GM18519 (cell line): ENCODE measurements at regions not wholly inside any gene's neighbourhood (a gene's known extent, or its start where the extent isn't known, plus 50 kb on each side); places are given as distances from the start of the nearest gene placed in this dataset.
"Not testable (repeated sequence)": the region's sequence is repeated elsewhere in the genome, so short reads cannot be mapped to it uniquely, and the experiment has no call there.

Experiments
- ATAC-seq: cut with Tn5 transposase; IDR thresholded peaks from one replicate; pipeline ENCODE4 v1.9.1; 2021; ENCODE audit warnings: mild to moderate bottlenecking, moderate library complexity; ENCODE audit not compliant: unreplicated experiment, low FRiP score

DNA sequence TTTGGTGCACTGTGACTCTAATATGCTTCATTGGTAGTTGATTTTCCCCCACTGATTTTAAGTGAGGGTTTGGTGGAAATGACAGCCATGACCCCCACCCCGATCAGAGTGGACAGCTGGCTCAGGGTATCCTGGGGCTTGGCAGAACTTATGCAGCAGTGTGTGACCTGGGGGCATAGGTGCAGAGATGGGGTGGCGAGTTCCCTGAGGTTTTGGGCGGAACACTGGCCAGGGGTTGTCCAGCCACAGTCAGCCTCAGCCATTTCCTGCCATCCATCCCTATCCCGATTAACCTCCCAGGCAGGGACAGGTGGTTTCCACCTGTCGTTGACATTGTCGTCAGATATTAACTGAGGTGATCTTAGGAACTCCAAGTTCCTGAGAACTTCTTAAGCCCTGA is 155.8 kb upstream of the CHST15 start:
- ATAC-seq = no peak

DNA sequence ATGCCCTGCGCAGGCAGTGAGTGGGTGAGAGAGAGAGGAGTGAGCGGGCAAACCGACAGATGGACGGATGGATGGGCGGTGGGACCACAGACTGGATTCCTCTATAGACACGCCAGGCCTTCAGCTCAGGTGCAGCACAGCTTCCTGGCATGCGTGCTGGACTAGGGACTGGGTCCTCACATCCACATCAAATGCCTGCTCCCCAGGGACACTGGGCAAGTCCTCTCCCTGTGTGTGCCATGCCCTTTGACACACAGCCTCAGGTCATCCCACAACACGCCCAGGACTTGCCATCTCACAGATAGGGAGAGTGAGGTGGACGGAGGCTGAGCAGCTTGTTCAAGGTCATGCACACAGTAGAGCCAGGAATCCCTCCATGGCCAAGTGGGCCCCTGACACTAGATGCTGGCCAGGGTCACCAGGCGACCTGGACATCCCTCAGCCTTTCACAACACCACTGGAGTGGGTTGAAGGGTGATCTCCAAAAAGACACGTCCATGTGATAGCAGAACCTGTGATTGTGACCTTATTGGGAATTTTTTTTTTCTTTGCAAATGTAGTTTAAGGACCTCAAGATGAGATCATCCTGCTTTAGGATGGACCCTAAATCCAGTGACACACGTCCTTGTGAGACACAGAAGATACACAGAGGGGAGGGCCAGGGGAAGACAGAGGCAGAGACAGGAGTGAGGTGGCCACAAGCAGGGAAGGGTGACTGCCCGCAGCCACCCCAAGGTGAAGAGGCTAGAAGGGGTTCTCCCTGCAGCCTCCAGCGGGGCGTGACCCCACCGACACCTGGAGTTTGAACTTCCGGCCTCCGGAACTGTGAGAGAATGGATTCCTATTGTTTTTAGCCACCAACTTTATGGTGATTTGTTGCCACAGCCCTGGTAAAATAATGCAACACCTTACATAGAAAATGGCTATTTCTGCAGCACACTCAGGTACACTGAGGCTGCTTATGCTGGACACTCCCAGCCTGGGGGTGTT is 155.0 kb upstream of the CHST15 start:
- ATAC-seq = no peak

DNA sequence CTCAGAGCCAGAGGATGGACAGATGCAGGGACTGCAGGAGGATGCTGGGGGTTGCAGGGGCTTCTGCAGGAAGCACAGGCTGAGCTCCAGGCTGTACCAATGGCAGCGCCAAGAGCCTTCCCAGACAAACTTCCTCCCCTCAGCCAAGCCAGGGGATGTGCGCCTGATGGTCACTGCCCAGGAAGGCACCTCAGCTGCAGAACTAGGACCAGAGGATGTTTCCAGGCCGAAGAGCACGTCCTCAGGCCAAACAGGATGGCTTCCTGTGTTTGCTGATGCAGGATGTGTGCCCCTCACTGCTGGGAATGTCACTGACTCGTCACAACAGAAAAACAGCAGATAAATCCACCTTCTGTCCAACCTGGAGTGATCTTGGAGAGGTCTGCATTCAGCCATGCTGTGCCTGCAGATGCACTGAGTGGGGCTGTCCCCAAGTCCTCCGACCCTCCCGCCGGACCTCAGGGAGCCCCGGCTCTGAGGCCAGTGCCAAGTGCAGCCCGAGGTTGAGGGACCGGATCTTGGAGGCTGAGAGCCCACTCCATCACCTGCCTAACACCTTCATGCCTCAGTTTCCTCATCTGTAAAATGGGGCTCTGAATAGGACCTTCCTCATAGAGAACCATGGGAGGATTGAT is 152.5 kb upstream of the CHST15 start:
- ATAC-seq = no peak

DNA sequence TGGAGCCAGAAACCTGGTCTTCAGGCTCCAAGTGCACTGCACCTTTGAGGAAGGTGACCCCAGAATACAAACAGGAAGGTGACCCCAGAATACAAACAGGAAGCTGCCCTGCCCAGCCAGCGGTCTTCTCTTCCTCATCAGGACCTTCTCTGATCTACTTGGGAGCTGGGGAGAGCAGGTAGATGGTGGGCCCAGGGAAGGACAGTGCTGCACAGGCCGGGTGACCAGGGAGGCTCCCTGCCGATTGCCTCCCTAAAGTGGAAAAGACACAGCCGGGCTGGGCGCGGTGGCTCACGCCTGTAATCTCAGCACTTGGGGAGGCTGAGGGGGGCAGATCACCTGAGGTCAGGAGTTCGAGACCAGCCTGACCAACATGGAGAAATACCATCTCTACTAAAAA is 151.8 kb upstream of the CHST15 start:
- ATAC-seq = no peak

DNA sequence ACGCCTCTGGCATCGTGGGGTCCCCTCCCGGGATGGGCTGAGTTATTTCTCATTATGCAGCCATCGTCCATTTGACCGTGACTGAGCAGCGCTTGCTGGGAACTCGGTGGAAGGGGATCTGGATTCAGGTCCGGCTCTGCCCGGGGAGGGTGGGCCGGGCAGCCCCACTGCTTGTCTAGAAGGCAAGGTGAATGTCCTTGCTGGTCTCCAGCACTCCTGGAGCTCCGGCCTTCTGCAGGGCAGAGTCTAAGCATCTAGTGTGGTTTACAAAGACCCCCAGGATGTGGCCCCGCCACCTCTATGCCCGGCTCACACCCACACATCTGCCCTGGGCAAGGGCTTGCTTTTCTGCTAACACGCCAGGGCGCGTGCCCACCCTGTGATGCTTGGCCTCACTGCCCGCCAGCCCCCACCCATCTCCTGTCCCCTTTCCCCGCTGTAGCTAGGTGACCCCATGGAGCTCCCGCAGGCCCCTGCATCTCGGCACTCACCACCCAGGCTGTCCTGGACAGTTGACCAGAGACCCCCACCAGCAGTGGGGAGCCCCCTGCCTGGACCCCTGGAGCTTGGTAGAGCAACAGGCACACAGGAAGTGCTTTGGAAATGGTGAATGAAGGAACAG is 151.0 kb upstream of the CHST15 start:
- ATAC-seq = no peak

DNA sequence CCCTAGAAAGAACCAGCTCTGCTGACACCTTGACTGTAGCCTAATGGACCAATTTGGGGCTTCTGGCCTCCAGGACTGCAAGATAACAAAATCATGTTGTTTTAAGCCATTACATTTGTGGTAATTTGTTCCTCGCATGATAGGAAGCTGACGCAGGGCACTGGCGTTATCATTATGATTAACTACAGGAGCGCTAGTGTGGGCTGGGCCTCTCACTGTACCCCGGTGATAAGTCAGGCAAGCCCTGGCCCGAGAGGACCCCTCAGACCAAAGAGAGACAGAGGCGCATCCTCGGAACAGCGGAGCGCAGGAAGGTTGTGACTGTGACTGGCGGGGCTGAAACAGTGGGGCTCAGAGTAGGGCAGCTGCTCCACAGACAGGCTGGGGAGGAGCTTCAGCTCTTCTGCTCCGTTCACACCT is 150.3 kb upstream of the CHST15 start:
- no peak for ATAC-seq

DNA sequence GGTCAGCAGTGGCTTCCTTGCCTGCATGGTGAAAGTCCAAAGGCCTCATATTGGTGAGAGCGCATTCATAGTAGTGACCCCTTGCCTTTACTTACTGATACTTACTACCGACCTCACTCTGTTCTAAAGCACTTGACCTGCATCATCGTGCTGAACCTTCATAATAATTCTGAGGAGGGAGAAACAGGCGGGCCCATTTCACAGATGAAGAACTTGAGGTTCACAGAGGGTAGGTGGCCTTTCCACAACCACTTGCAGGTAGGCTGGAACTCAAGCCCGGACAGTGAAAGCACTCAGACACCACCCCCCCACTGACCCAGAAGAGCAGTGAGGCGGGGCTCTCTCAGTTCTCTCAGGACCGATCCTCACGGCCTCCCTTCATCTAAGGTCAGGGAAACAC is 149.4 kb upstream of the CHST15 start:
- ATAC-seq = no peak

DNA sequence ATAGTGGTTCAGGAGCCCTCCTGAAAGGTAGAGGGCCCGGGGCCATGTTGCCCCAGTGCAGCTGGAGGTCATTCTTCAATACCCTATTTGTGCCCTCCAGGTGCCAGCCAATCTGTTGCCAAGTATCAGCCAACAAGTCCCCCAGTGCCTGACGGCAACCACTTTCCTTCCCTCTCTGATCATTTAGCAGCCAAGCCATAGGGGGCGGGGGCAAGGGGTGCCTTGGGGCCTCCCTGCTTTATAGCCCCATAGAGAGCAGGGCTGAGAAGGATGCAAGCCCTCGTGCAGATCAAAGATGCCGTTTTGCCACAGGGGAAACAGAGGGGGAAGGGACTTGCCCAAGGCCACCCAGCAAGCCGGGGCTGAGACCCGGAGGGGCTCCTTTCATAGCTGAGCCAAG is 149.0 kb upstream of the CHST15 start:
- ATAC-seq = no peak

DNA sequence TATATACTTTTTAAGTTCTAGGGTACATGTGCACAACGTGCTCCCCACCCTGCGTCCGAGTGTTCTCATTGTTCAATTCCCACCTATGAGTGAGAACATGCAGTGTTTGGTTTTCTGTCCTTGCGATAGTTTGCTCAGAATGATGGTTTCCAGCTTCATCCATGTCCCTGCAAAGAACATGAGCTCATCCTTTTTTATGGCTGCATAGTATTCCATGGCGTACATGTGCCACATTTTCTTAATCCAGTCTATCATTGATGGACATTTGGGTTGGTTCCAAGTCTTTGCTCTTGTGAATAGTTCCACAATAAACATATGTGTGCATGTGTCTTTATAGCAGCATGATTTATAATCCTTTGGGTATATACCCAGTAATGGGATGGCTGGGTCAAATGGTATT is 148.1 kb upstream of the CHST15 start:
- ATAC-seq = not testable (repeated sequence)

DNA sequence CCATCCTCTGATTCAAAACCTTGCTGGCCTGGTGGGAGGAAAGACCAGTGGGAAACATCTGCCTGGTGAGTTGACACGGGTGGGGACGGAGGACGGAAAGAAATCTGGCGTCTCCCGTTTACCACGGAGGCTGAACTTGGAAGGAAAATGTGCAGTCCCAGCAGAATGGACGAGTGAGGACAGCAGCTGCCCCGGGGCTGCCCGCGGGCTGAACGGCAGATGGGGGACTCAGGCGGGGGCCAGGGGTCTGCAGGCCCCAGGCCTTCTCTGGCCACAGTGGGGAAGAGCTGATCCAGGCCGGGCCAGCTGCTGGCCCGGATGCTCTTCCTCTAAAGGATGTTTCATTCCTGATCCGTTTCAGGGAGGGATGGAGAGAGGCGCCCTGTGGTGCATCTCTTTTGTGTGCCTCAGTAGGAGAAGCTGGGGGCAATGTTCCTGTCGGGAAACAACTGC is 147.5 kb upstream of the CHST15 start:
- no peak for ATAC-seq

DNA sequence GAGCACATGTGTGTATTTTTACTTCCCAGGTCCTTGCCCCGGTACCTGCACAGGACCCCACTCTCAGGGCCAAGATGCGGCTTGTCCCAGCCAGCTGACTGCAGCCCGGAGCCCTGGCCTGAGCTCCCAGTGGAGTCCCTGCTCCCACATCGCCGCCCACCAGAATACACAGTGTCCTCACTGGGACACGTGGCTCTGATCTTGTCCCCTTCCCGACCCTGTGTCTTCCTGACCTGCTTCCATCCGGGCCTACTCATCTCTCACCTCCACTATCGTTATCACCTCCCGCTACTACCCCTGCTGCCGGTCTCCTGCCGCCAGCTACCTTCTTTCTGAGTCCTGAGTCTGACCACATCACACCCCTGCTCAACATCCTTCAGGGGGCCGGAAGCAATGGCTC is 146.3 kb upstream of the CHST15 start:
- ATAC-seq = no peak

DNA sequence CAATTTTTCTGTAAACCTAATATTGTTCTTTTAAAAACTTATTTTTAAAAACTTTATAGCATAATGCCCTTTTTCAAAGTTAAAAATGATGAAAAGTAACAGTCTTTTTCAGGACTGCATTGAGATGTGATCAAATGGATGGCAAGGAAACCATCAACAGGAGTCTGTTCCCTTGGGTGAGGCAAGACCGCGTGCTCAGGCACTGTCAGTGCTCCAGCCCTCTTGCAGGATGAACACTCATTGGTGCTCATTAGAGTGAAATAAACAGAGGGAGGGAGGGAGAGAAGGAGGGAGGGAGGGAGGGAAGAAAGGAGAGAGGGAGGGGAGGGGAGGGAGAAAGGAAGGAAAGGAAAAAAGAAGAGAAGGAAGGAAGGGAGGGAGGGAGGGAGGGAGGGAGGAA is 145.7 kb upstream of the CHST15 start:
- ATAC-seq = no peak

DNA sequence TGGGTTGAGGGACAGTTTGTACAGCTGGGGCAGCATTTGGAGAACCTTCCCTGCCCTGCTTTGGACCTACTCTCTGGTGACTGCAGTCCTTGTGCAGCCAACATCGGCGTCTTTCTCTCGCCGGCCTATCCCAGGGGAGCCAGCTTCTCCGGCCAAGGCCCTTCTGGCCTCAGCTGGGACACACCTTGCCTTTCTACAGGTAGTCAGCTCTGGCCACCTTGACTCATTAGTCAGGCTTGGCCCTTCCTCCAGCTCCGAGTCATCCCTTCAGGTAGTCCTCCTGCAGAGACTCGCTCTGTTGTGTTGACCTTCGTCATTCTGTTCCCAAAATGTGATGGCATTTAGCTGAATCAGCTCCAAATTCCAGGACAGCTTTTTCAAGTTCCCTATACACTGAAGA is 145.0 kb upstream of the CHST15 start:
- no peak for ATAC-seq

DNA sequence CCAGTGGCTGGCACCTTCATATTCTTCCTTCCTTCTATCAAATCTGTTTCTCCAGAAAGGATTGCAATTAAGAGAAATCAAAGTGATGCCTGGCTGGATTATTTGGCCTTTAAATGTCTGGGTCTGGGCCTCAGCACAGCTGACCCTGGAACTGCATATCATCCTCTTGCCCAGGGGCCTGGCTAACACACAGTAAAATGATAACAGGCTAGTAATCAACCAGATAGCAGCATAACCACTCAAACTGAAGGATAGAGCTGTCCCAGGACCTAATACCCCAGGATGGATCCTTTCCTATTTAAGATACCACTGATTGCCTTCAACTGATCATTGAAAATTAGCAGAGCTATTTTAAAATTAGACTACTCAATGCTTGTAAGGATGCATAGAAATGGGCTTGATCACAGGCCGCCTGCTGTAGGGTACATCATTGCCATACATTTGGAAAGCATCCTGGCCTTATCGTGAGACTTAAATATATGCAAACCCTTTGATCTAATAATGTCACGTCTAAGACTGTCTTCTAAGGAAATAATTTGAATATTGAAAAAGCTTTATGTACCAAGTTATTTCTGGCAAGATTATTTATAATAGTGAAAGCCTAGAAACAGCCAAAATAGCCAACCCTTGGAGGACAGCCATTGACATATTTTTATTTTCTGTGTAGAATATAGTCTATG is 144.0 kb upstream of the CHST15 start:
- no peak for ATAC-seq

DNA sequence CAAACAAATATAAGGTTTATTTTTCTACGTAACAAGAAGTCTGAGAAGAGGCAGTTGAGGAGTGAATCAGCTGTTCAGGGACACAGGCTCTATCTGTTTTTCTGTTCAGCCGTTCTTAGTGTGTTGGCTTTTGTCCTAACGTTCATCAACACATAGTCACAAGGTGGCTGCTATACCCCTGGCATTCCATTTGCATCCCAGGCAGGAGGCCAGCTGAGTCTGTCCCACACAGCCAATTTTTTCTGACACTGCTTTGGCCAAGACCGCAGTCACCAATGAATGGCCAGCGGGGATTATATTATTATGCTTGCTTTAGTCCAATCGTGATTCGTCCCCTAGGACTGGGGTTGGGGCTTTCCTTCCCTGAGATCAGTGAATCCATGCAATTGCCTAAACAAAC is 143.4 kb upstream of the CHST15 start:
- no peak for ATAC-seq

DNA sequence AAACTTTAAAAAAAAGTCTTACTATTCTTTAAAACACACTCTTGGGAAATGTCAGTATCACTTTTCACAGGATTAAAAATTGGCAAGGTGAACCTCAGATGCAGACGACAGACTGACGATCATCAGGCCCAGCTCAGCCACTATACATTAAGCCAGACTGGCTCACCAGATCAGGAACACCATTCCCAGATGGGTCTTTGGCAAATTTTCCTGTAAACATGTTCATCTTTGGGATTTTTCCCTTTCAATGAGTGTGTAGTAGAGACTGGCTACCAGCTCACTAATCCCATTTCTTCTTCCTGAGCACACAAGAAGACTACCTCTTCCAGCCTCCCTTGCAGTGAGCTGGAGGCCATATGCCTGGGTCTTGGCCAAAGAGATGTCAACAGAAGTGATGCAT is 142.7 kb upstream of the CHST15 start:
- ATAC-seq = no peak

DNA sequence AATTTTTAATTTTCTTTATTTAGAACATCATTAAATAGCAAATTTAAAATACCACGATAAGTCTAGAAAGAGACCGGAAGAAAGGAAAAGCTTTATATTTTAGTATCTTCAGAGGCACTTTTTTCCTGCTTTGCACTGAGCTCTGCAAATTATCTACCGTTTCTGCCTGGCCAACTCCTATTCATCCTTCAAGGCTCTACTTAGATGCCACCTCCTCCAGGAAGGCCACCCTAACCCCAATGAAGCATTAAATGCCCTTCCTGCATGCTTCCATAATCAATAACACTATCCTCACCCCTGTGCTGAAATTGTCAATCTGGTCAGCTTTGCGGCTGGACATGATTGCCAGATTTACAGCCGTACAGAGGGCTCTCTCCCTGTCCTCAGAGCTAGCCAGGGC is 141.8 kb upstream of the CHST15 start:
- no peak for ATAC-seq

DNA sequence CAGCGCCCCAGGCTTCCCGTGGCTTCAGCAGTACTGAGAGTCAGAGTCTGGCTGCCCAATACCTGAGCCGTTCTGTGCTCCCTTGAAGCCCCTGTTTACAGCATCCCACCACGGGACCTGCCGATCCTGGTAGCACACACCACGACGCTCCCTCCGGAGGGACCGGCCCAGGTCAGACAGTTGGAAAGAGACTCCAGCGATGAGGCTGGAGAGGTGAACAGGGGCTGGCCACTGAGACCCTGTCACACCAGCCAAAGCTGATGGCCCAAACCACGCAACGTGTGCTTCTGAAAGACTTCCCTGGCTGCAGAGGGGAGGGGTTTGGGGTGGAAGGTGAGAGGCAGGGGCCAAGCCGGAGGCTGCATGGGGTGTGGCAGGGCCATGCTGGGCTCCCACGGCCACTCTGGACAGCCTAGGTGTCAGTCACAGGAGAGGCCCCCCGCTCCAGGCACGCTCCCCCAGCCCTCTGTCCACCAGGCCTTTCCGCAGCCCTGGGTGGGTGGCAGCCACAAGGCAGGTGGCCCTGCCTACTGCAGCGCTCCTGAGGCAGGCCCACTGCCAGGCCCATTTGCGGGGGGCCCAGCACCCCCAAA is 140.2 kb upstream of the CHST15 start:
- no peak for ATAC-seq

DNA sequence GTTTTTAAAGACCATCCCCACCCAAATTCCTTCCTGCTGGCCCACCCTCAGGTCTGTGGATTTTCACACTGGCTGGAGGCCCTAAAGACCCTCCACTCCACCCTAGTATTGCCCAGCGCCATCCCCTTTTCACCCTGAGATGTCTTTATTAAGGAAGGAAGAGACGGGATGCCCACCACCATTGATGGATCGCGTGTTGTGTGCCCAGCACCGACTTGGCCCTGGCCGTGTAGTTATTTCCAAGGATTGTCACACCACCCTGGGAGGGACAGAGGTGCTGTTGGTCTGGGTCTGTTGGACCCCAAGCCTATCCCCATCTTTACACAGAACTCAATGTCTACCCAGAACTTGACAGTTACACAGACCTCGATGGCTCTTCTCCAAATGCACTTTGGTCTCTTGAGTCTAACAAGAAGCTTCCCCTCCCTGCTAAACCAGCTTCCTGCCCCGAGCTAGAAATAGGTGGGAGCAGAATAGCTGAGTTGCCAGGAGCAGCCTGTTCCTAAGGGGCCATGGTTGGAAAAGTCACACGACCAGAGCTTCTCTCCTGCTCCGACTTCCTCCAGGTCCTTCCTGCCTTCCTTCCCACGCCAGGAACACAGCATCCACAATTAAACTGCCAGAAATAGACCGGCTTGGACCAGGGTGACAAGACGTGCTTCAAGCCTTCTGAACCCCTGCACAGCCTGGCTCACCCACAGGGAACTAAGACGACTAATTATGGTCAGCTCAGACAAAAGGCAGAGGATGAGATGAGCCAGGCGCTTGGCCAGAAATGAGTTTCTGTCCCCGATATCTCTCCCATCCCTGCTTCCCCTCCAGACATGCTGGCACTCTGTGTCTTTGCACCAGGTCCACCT is 139.5 kb upstream of the CHST15 start:
- ATAC-seq = no peak
